Muscle of back (tissue), 3 donors: ENCODE measurements at regions not wholly inside any gene's neighbourhood (a gene's known extent, or its start where the extent isn't known, plus 50 kb on each side); places are given as distances from the start of the nearest gene placed in this dataset.

ENCODE experiments used
- DNase-seq, 3 donors: peaks; one replicate each; pipeline versions ENCODE4 v3.0.0 to v3.0.0-alpha.2; 2013

DNA sequence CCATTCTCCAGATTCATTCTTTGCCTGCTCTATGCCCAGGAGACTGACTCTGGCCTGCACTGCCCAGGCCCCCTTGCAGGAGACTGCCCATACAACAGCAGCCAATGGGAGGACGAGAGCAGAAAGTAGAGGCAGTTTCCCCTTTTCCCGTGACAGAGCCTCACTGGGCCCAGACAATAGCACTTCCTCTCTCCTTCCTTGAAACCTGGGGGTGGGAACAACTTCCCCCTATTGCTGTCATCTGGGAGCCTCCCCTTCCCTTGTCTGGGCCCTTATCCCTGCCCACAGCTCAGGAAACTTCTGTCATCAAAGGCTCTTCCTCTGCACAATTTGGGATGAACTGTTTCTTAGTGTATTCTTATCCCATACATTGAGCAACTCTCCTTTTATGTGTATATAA is 60.8 kb upstream of the KCNJ15 start:
- DNase-seq: no peak

- no peak for DNase-seq
These were observed 54.0 kb upstream of the KCNJ15 start for GRCh38 chr21:38202811-38203210.

GRCh38 chr21:38203229-38203628 is 53.6 kb upstream of the KCNJ15 start:
- no peak for DNase-seq

GRCh38 chr21:38205940-38206339 is 50.9 kb upstream of the KCNJ15 start:
- no peak for DNase-seq

DNA sequence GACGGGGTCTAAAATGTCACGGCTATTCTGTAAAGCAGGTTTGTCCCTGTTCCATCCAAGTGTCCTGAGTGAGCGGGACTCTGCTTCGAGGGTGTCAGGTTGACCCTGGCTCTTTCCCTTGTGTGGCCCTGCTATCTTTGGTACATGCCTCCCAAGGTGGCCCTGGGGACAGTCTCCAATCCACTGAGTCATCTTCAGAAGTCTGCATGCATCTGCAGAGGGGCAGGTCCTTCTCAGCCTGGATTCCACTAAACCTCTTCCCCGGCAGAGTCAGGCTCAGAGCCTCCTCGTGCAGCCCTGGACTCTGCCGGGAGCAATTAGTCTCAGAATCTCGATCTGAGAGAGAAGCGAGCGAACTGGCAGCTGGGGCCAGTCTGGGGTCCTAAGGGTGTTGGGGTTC is 50.1 kb upstream of the KCNJ15 start:
- DNase-seq: no peak
